Urinary bladder (tissue), 3 donors: ENCODE measurements at regions not wholly inside any gene's neighbourhood (a gene's known extent, or its start where the extent isn't known, plus 50 kb on each side); places are given as distances from the start of the nearest gene placed in this dataset.
A peak's percentile ranks its signal among the peaks of the same experiment; 100 is the strongest.

ENCODE experiments used
- DNase-seq: peaks from one replicate; pipeline ENCODE4 v3.0.0-alpha.2; 2015; ENCODE audit errors: extremely low spot score
- H3K27ac ChIP-seq: one replicate; pipeline ENCODE4 v1.5.1; 2013; ENCODE audit warnings: low read depth, mild to moderate bottlenecking, moderate library complexity
- H3K36me3 ChIP-seq: one replicate; pipeline ENCODE4 v1.6.1; 2013; ENCODE audit warnings: mild to moderate bottlenecking, moderate library complexity; ENCODE audit not compliant: insufficient read depth
- H3K4me1 ChIP-seq: one replicate; pipeline ENCODE4 v1.6.1; 2013; ENCODE audit warnings: mild to moderate bottlenecking, moderate library complexity; ENCODE audit not compliant: insufficient read depth
- H3K4me3 ChIP-seq: one replicate; pipeline ENCODE4 v1.5.1; 2013; ENCODE audit warnings: low read depth, low read length
- WGBS: extraction: QIAGEN DNeasy Blood & Tissue Kit; methylation state at CpG from one replicate; pipeline ENCODE4 v1.1.7; 2013; 5-methylcytosine and 5-hydroxymethylcytosine counted together
- donor health status: healthy with polysubstance abuse.
- donor health status: healthy.

DNA sequence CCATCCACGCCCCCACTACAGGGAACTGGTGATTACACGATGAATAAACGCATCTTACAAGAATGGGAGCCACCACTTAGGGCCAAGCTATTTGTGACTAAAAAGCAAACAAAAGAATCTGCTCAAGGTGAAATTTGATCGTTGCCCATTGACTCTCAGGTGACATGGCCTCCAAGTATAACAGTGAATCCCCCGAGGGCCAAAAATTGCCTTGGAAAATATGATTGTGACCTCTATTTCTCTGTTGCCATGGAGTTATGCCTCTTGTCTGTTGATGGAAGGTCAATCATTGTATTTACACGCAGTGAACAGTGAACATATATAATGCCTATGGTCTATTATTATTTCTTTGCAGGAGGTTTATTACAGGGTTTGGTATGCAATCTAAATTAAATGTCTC lies 282.3 kb downstream of the KLF6 start:
- no peak overlapping the region for H3K27ac ChIP-seq
- WGBS: 85% methylated on average over 6 of the region's 6 CpGs
- no peak overlapping the region for H3K4me3 ChIP-seq
- no peaks in the 10 kb centered on the region for H3K36me3 ChIP-seq
- no peaks in the 10 kb centered on the region for H3K4me1 ChIP-seq
- DNase-seq: no peak

DNA sequence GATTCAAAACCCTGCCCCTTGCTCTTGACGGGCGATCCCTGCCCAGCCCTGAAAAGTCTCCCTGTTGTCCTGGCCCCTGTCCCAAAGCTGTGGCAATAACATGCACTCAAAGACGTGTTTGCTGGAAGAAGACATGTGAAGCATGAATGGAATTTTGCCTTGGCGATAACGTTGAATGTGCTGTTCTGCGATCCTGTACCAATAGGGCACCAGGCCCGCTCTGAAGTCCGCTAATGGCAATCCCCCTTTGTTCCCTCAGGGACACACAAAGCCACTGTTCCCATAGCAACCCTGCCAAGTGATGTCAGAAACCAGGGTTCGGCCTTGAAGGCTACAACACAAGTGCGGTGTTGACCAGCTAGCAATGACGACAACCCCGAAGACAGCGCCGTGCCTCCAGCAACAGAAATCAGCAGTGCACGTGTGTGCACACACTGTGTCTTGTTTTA lies 284.6 kb downstream of the KLF6 start:
- WGBS: 59% methylated on average over 15 of the region's 15 CpGs
- Histone ChIP-seq H3K4me1 (no peaks in the 10 kb centered on the region), H3K4me3 (no peak overlapping the region), H3K27ac (no peak overlapping the region), H3K36me3 (no peaks in the 10 kb centered on the region)
- DNase-seq: peak; percentile 49

DNA sequence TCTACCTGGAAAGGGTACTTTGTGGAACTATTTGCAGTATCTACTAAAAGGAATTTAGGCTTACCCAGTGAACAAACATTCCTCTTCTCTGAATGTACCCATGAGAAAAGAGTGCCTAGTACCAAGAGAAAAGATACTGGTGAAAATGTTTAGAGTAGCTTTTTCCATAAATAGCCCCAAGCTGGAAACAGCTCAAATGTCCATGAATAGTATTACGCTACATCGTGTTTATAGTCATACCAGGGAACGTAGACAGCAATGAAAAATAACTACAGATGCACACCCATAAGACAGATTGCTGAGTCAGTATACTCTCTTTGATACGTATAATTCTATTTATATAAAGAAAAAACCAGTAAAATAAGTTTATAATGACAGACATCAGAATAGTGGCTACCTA lies 285.9 kb downstream of the KLF6 start:
- Histone ChIP-seq H3K27ac (no peak overlapping the region), H3K4me3 (no peak overlapping the region)
- WGBS: 47% methylated on average over 4 of the region's 4 CpGs

DNA sequence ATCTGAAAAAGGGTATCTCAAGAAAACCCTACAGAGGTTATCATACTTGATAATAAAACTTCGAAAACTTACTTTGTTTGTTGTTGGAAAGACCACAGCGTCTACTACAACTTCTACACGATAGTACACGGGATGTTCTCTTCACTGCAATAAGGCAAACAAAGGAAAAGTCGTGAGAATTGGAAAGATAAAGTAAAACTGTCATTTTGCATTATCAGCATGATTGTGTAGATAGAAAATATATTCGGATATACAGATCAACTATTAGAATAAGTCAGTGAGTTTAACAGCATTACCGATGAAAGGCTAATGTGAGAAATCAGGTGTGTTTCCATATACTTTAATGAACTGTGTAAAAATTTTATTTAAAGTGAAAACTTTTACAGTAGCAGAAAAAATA lies 287.4 kb downstream of the KLF6 start:
- H3K36me3 ChIP-seq: no peaks in the 10 kb centered on the region
- no peak overlapping the region for H3K27ac ChIP-seq
- WGBS: 66% methylated on average over 7 of the region's 7 CpGs
- DNase-seq: no peak
- H3K4me3 ChIP-seq: no peak overlapping the region
- no peaks in the 10 kb centered on the region for H3K4me1 ChIP-seq

More for the DNA sequence above, 285.9 kb downstream of the KLF6 start:
- DNase-seq: no peak
- Histone ChIP-seq H3K4me1 (no peaks in the 10 kb centered on the region), H3K36me3 (no peaks in the 10 kb centered on the region)

DNA sequence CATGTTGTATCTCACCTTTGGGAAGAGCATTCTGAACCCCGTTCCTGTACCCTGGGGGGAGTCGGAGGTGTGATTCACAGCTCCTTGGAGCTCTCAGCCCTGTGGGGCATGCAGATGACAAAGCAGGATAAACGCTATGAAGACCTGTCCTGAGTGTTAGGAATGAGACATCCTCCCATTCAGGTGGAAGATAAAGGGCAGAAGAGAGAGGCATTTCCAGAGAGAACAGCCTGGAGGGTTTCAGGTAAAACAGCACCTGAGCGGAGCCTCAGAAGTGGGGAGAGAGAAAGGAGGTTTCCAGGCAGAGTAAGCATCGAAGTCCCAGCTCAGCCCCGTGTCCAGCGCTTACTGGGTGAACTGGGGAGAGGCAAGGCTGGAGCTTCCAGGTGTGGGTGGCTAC lies 288.9 kb downstream of the KLF6 start:
- WGBS: 96% methylated on average over 7 of the region's 7 CpGs
- no peaks in the 10 kb centered on the region for H3K4me1 ChIP-seq
- H3K27ac ChIP-seq: no peak overlapping the region
- no peak overlapping the region for H3K4me3 ChIP-seq
- no peak for DNase-seq
- no peaks in the 10 kb centered on the region for H3K36me3 ChIP-seq

DNA sequence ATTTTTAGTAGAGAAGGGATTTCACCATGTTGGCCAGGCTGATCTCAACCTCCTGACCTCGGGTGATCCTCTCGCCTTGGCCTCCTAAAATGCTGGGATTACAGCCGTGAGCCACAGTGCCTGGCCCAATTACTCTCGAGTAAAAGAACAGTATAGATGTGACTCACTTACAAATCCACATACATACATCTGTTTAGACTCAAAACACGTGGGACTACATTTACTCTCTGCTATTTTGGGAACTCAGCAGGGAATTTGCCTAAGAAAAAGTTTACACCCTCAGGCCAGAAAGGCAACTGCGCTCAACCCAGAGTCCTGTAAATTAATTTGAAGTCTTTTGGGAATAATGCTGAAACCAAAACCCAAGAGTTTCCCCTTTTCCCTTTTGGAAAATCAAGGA lies 289.7 kb downstream of the KLF6 start:
- Histone ChIP-seq H3K4me3 (no peak overlapping the region), H3K27ac (no peak overlapping the region), H3K4me1 (no peaks in the 10 kb centered on the region), H3K36me3 (no peaks in the 10 kb centered on the region)
- no peak for DNase-seq
- WGBS: 81% methylated on average over 6 of the region's 6 CpGs

DNA sequence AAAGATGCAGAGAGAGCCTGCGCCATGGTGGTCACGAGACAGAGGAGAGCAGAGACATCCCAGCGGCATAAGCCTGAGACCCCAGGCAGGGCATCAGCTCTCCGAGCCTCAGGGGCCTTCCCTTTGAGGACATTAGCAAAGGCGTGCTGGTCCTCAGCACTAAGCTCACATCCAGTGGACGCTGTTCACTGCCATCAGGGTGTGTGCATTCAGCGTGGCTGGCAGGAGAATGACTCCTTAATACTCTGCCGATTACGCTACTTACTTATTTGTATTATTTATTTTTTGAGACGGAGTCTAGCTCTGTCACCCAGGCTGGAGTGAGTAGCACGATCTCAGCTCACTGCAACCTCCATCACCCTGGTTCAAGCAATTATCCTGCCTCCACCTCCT lies 290.2 kb downstream of the KLF6 start:
- 82% methylated on average over 11 of the region's 11 CpGs for WGBS
- DNase-seq: no peak
- Histone ChIP-seq H3K36me3 (no peaks in the 10 kb centered on the region), H3K4me1 (no peaks in the 10 kb centered on the region), H3K27ac (no peak overlapping the region), H3K4me3 (no peak overlapping the region)

DNA sequence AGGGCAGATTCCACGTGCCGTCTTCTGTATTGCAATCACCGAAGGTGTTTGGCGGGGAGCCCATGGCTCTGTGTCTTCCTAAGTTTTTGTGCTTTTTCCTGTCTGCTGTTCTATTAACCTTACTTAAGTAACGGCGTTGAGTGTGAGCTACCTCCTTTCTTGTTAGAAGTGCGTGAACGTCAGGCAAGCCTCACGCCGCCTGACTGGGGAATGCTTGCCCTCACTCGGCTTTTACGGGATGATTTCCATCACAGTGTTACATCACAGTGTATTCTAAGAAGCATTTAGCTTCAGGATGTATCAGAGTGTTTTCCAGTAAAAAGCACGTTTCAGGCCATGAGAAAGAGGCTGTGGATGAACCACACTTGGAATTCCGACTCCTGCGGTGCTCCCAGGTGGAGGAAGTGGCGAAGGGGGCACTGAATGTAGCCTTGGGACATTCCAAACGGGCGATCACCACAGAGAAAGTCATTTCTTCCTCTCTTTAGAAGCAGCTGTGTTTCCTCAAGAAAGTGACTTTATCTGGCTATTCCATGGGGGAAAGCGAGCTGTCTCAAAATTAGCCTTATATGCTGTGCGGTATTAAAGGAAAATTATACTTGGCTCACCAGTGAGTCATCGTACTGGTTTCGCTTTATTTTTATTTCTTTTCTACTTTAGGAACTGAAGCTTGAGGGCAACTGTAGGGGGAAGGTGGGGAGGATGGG lies 290.7 kb downstream of the KLF6 start:
- Histone ChIP-seq H3K4me1 (no peaks in the 10 kb centered on the region), H3K27ac (no peak overlapping the region), H3K36me3 (no peaks in the 10 kb centered on the region), H3K4me3 (no peak overlapping the region)
- DNase-seq: no peak
- WGBS: 52% methylated on average over 22 of the region's 22 CpGs

DNA sequence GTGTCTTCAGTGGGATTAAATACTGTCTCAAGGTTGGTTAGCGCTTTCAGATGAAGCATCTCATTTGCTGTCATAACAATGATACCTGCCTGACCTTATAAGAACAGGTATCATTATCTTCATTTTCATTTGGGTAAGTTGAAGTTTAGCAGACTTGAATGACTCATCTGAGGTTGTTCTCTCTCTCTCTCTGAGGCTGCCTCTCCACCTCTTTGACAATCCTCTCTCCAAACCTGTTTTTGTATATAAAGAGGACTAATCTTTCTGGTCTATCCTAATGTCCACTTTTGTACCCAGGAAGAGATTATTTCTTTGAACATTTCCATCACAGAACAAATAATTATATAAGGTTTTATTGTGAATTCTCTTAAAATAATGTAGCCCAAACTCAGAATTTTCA lies 291.4 kb downstream of the KLF6 start:
- no peaks in the 10 kb centered on the region for H3K36me3 ChIP-seq
- no peak overlapping the region for H3K4me3 ChIP-seq
- WGBS: 99% methylated on average over 1 of the region's 1 CpG
- no peak overlapping the region for H3K27ac ChIP-seq
- H3K4me1 ChIP-seq: no peaks in the 10 kb centered on the region
- no peak for DNase-seq

DNA sequence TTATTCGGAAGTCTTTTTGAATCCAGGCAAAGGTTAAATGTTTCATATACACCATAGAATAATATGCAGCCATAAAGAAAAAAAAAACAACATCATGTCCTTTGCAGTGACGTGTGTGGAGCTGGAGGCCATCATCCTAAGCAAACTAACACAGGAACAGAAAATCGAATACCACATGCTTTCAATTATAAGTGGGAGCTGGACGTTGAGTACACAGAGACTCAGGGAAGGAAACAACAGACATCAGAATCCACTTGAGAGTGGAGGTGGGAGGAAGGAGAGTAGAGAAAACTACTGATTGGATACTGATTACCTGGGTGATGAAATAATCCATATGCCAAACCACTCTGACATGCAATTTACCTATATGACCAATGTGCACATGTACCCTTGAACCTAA lies 293.4 kb downstream of the KLF6 start:
- no peak for DNase-seq
- Histone ChIP-seq H3K4me1 (no peaks in the 10 kb centered on the region), H3K4me3 (no peak overlapping the region), H3K36me3 (no peaks in the 10 kb centered on the region), H3K27ac (no peak overlapping the region)
- 80% methylated on average over 4 of the region's 4 CpGs for WGBS

DNA sequence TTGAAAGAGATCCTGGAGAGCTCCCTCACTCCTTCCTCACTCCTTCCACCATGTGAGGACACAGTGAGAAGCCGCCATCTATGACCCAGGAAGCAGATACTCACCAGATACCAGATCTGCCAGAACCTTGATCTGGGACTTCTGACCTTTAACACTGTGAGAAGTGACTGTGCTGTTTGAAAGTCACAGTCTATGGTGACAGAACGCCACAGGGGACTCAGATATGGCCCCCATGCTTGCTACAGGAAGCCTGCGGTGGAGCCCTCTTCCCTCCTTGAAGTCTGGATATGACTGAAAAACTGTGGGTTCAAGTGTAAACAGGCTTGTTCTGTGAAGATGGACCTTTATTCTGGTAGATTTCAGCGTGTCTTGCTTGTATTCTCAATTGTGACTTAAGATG lies 297.8 kb downstream of the KLF6 start:
- 74% methylated on average over 4 of the region's 4 CpGs for WGBS
- Histone ChIP-seq H3K4me3 (no peak overlapping the region), H3K27ac (no peak overlapping the region), H3K4me1 (no peaks in the 10 kb centered on the region), H3K36me3 (no peaks in the 10 kb centered on the region)
- DNase-seq: no peak

DNA sequence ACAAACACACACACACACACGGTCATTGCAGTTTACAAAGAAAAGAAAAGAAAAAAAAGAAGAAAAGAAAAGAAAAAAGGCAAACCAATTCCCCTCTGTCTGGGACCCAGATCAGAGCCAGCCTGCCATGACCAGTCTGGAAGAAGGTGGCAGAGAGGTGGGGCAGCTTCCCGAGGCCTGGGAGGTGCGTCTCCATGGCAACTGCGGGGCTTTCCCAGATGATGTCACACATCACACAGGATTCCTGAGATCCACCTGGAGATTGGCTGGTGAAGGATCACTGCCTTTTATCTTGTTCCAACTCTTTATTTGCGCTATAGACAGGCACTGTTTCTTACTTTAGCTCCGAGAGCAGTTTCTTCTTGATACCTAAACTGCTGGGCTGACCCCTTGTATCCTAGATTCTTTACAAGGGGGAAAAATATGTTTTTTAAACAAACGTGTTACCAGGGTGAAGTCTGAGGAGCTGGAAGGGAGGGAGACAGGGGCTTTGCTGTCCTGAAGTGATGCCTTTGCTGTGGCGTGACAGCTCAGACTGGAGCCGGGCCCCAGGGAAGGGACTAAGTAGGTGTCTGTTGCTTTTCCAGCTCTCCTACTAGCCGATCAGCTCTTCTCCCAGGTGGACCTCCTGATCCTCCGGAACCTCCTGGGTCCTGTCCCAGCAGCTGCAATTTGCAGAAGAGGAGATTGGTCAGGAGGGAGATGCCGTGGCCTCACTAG lies 298.5 kb downstream of the KLF6 start:
- no peak overlapping the region for H3K4me3 ChIP-seq
- WGBS: 71% methylated on average over 12 of the region's 12 CpGs
- H3K4me1 ChIP-seq: no peaks in the 10 kb centered on the region
- H3K27ac ChIP-seq: no peak overlapping the region
- no peaks in the 10 kb centered on the region for H3K36me3 ChIP-seq
- no peak for DNase-seq

DNA sequence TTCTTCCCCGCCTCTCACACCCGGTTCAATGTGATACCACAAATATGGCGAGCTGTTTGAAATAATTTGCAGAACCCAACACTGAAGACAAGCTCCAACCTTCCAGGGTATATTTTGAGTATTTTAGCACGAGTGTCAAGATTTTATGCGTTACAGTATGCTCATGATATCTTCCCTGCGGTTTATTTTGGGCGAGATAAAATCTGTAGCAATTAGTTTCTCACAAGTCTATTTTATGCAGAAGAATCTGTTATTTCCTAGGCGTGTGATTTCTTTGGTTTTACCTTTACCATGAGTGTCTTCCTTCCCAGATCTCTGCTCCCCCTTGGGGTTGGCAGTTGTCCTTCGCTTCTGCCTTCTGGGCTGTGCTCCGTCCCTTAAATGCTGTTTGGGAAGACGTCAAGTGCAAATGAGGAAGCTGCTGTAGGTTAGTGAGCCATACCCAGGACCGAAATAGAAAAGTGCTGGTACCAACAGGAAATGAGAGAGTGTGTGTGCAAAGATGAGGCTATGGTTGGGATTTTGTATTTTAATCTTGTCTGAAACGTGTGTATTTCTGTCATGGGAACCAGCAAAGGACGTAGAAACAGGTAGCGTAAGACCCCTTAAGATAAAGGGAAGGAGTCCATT lies 299.8 kb downstream of the KLF6 start:
- Histone ChIP-seq H3K4me1 (no peaks in the 10 kb centered on the region), H3K4me3 (no peak overlapping the region), H3K27ac (no peak overlapping the region), H3K36me3 (no peaks in the 10 kb centered on the region)
- DNase-seq: no peak
- 88% methylated on average over 15 of the region's 15 CpGs for WGBS
